Myocyte (in vitro differentiated cells): ENCODE measurements at regions not wholly inside any gene's neighbourhood (a gene's known extent, or its start where the extent isn't known, plus 50 kb on each side); places are given as distances from the start of the nearest gene placed in this dataset.
"Not testable (repeated sequence)": the region's sequence is repeated elsewhere in the genome, so short reads cannot be mapped to it uniquely, and the experiment has no call there.

ENCODE experiments used
- DNase-seq: peaks from one replicate; pipeline ENCODE4 v3.0.0-alpha.2; 2012; ENCODE audit warnings: low read depth

- DNase-seq: not testable (repeated sequence)
These were observed 61.0 kb downstream of the SPDYE17 start for GRCh38 chr7:76971201-76971600.

DNA sequence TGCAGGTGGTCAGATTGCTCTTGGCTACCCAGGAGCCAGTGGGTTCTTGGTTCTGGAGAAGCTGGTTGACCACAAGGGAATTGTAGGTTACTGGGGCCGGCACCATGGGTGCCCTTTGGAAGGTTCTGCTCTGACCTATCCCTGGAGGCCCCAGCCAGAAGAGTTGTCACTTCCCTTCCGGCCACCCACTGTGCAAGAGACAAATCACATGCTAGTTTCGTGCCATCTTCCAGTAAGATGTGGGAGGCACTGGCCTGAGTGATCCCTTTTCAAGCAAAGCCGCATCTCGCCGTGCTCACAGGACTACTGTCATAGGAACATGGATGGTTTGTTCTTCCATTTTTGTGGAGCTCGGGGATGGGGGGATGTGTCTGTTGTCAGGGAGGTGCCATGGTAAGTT is 62.3 kb downstream of the SPDYE17 start:
- not testable (repeated sequence) for DNase-seq

DNA sequence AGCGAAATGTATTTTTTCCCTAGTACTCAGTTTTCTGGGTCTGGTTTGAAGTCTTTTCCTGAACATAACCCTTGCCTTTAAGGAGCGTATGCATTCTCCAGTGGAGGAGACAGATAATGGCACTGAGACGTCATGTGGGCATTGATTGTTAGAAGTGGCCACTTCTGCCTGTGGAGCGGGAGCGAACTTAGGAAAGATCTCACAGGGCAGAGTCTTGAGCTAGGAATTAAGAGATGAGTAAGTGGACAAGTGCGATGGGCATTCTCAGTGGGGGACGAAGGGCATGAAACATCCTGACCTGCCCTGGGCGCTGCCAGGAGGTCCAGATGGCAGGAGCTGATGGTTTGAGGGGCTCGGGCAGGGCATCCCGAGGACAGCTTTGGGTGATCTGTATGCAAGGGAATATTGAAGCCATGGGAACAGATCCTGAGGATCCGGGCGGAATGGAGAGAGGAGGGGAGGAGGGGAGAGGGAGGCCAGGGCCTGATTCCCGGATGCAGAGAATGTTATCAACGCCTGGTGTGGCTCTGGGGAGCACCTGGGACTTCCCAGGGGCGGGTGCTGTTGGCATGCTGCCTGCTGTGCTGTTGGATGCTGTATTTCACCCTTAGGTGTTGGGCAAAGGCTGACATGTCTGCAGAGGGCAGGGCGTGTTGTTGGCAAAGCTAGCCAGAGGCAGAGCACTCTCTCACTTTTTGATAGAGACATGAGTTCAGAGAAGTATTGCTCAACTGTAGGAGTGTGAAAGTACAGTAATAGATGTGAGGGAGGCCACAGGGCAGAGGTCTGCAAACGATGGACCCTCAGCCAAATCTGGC is 66.2 kb downstream of the SPDYE17 start:
- DNase-seq: not testable (repeated sequence)

GRCh38 chr7:76964050-76964449 is 68.1 kb downstream of the SPDYE17 start:
- DNase-seq: not testable (repeated sequence)

DNA sequence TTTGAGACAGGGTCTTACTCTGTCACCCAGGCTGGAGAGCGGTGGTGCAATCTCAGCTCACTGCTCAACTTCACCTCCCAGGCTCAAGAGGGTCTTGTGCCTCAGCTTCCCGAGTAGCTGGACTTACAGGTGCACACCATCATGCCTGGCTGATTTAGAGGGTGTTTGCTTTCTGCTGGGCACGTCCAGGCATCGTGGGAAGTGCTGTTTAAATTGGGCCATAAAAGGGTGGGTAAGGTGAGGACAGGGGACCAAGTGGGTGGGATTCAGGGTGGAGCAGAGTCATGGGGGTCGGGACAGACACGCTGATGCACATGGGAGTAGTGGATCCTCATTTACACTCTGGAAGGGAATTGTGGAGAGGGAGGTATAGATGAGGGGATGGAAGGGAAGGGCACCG is 69.1 kb downstream of the SPDYE17 start:
- not testable (repeated sequence) for DNase-seq

DNA sequence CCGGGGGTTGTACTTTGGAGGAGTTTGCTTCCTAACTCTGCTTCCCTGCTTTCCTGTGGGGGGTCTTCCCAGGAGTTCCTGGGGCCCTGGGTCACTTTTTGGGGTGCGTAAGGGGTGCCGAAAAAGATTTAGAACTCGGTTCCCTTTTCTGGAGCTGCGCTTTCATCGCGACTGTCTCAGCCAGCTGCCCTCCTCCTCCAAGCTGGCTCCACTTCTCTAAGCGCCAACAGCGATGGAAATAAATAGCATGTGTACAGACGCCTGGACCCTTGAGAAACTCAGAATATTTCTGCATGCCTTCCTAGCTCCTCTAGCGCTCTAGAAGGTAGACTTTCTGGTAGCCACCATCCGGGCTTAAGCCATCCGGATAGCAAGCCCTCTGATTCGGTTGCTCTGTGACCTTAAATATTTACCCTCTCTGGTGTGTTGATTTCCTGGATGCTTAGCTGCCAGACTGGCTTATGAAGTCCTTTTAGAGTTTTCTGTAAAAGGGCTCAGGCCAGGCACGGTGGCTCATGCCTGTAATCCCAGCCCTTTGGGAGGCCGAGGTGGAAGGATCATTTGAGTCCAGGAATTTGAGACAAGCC is 71.7 kb downstream of the SPDYE17 start:
- DNase-seq: not testable (repeated sequence)

DNA sequence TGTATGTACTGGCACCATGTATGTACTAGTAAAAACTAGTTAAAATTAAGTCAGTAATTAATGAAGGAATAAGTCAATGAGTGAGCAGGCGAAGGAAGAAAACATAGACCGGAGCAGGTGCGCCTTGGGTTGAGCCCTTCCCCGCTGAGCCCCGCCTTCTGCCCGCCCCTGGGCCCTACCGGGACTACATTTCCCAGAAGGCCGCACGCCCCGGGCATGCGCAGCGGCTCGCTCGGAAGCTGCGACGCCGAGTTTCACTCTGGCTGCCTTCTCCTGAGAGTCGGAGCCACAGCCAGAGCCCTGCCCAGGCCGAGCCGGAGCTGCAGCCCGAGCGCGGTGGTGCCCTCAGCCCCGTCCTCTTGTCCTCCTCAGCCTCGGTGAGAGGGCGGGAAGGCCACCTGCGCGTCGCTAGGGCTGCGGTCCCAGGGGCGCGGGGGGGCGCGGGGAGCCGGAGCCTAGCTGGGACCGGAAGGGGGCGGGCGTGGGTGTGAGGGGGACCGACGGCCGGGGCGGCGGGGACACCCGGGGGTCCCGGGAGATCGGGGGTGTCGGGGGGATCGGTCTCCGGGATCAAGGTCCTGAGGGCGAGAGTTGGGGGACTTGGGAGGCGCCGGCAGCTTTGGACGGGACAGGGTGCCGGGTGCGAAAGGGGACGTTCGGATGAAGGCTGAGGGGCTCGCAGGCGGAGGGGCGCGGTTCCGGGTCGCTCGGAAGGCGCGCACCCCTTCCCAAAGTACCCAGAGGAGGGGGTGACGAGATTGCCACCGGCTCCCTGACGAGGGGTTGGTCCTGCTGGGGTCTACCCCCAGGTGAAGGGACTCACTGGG is 72.4 kb downstream of the SPDYE17 start:
- not testable (repeated sequence) for DNase-seq

- not testable (repeated sequence) for DNase-seq
These were observed 75.6 kb downstream of the SPDYE17 start for GRCh38 chr7:76956531-76956930.

GRCh38 chr7:76955124-76955523 is 77.0 kb downstream of the SPDYE17 start:
- DNase-seq: not testable (repeated sequence)

GRCh38 chr7:76944603-76945002 is 87.6 kb downstream of the SPDYE17 start:
- DNase-seq: not testable (repeated sequence)

GRCh38 chr7:76941809-76942765 is 90.1 kb downstream of the SPDYE17 start:
- DNase-seq: not testable (repeated sequence)

GRCh38 chr7:76937781-76938180 is 94.4 kb downstream of the SPDYE17 start:
- not testable (repeated sequence) for DNase-seq

DNA sequence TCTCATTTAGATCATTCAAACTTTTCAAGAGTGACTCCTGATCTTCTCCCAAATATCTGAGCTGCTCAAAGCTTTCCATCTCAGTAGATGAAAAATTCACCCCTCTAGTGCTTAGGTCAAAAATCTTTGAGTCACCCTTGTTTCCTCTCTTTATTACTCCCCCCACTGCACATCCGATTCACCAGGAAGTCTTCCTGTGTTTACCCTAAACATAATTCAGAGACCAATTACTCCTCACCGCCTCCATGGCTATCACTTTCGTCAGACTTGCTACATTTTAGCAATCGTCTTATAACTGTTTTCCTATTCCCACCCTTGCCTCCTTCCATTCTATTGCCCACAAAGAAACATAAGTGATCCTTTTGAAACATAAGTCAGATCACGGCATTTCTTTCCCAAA is 94.8 kb downstream of the SPDYE17 start:
- not testable (repeated sequence) for DNase-seq

DNA sequence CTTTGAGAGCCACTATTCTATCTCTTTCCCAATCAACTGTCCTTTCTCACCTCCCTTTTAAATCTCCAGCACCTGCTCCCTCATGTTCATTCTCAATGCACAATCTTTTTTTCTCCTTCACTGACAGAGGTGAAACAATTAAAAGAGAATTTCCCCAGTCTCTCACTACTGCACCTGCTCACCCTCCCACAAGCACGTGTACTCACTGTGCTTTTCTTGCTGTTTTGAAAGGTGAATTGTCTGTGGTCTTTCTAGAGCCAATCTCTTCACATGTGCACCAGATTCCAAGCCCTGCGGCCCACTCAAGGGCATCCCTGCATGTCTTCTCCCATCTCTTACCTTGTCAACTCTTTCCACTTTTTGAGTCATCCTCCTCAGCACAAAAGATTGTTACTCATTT is 95.8 kb downstream of the SPDYE17 start:
- not testable (repeated sequence) for DNase-seq

GRCh38 chr7:76934711-76935110 is 97.5 kb downstream of the SPDYE17 start:
- DNase-seq: peak; percentile 47

GRCh38 chr7:76932957-76933356 is 99.2 kb downstream of the SPDYE17 start:
- DNase-seq: not testable (repeated sequence)

DNA sequence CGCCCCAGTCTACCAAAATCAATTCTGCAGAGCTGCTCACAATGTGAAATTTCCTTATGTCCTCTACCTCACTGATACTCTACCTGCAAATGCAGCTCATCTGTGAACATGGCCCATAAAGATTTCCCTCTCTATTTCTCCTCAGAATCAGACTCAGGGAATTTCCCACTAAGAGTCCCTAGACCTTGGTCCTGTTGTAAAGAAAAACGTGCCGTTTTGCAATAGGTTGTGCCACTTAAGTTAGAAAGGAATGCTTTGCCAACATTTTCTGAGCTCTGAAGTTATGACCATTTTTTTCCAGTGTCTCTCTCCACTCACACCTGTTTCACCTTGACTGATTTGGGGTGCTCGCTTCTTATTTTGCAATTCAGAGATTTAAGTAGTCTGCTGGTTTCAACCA is 100.7 kb downstream of the SPDYE17 start:
- DNase-seq: not testable (repeated sequence)

GRCh38 chr7:76930416-76930815 is 101.7 kb downstream of the SPDYE17 start:
- not testable (repeated sequence) for DNase-seq

DNA sequence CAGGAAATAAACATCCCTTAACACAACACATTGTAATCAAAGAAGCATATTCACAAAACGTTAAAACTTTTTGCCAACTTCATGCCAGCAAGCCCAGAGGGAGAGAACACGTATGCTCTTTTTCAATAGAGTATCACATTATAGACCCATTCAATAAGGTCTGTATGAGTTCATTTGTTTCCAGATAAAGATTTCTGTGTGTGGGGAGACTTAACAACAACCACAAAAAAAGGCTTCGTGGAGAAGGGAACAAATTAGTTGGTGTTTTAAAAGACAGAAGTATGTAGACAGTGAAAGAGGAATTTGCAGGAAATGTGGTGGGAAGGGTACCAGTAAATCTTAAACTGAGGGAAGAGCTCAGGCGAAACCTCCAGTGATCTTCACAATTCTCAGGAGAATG is 103.4 kb downstream of the SPDYE17 start:
- DNase-seq: not testable (repeated sequence)

GRCh38 chr7:76927741-76928393 is 104.3 kb downstream of the SPDYE17 start:
- not testable (repeated sequence) for DNase-seq
